GM12872 (cell line): ENCODE measurements at regions not wholly inside any gene's neighbourhood (a gene's known extent, or its start where the extent isn't known, plus 50 kb on each side); places are given as distances from the start of the nearest gene placed in this dataset.

Experiments used
- TF ChIP-seq, protein P1 (sequence below): IDR thresholded peaks from 3 replicates; pipeline ENCODE4 v1.5.1; 2011; ENCODE audit warnings: low read depth, mild to moderate bottlenecking, low read length, moderate library complexity; ENCODE audit not compliant: insufficient read depth

DNA sequence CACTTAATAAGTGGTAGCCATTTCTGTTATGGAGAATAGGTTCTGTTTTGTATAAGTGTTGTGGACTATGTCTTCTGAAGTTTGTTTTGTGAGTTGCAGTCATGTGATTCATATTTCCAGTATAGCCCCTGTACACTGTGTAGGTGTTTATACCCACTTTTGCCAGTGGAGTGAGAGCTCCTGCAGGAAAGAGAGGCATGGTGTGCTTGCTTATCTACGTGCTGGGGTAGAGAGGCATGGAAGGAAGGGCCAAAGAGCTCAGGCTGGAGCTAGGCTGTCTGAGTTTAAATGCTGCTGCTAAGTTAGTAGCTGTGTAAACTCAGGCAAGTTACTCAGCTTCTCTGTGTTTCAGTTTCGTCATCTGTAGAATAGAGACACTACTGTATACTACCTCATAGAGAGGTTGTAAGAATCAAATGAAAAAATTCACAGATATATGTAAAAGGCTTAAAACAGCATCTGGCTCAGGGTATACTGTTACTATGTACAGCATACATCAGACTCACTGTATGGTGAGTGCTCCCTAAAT is 88.2 kb upstream of the SLC38A2 start:
- TF ChIP-seq, protein P1, sequence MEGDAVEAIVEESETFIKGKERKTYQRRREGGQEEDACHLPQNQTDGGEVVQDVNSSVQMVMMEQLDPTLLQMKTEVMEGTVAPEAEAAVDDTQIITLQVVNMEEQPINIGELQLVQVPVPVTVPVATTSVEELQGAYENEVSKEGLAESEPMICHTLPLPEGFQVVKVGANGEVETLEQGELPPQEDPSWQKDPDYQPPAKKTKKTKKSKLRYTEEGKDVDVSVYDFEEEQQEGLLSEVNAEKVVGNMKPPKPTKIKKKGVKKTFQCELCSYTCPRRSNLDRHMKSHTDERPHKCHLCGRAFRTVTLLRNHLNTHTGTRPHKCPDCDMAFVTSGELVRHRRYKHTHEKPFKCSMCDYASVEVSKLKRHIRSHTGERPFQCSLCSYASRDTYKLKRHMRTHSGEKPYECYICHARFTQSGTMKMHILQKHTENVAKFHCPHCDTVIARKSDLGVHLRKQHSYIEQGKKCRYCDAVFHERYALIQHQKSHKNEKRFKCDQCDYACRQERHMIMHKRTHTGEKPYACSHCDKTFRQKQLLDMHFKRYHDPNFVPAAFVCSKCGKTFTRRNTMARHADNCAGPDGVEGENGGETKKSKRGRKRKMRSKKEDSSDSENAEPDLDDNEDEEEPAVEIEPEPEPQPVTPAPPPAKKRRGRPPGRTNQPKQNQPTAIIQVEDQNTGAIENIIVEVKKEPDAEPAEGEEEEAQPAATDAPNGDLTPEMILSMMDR = no peak

GRCh38 chr12:46459861-46460545 is 87.4 kb upstream of the SLC38A2 start:
- TF ChIP-seq, protein P1 = no peak

DNA sequence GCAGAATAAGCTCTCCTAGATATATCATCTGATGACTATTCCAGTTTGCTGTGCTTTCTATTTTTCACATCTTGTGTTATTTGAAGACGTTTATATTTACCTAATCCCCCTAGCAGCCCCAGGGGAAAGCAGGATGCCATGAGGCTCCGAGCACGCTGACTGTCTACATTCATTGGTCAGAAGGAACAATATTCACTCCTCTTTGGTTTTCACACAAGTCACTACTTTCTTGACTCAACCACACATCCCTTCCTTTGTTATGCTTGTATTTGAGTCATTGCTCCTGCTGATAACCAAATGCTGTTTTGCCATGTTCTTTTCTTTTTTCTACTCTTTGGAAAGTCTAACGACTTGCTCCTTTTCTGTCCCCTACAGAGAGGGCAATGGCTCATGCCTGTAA is 86.5 kb upstream of the SLC38A2 start:
- TF ChIP-seq, protein P1 = no peak

DNA sequence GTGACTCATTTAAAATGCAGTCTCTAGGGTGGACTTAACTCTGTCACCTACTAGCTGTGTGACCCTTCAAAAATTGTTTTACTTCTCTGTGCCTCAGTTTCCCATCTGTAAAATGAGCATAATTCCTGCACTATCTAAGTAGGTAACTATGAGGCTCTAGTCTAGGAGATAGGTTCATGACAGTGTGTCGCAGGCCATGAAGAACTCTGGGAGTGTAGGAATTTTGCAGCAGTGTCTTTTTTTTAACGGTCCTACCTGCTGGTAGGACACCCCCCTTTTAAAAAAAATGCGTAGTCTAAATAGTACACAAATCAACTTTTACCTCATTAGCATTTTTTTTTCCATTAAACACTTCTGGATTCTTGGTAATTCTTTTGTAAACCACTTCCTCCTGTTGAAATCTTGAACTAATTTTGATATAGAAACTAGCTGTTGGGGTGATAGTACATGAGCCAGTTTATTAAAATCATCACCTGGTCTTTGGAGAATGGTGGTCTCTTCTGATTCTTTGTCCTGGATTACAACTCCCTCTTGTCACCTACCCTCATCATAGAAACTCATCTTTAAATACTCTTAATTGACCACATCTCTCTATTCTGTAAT is 86.0 kb upstream of the SLC38A2 start:
- TF ChIP-seq, protein P1 = no peak

GRCh38 chr12:46457958-46458357 is 85.4 kb upstream of the SLC38A2 start:
- TF ChIP-seq, protein P1 = no peak

DNA sequence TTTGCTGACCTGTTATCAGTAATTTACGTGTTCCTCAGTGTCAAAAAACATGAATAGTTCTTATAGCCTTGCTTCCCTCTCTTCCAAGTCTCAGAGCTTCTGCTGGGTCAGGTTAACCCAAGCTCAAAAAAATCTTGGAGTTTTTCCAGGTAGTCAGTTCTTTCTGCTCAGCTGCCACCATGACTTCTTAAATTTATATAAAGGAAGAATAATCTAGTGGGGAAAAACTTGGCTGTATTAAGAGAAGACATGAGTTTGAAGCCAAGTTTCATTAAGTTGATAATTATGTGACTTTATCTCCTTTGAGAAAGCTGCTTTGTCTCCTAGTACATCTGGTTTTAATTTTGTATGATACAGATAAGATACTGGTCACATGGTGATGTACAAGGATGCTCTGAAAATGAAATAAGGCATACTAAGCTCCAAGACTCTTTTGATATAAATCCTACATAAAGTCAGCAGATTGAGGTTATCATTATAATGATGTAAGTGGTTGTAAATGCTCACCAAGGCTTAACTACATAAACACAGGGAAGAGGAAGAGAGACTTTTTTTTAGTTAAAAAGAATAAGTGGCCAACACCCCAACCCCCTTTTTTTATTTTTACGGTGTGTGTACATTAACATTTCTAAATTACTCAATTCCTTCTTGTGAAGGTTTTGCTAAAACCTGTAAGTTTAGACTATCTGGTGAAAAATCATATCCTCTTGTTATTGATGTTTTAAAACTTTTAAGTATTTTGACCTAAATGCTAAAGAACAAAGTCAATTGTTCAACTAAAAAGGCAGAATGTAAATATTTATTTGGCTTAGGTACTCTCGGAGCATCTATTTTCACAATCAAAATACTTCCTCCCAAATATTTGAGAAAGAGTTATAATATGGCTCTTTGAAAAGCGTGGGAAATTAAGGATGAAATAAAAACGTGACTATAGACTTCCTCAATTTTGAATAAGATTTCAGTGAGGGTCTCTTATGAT is 84.1 kb upstream of the SLC38A2 start:
- TF ChIP-seq, protein P1 = no peak
